Glutamatergic neuron (in vitro differentiated cells): ENCODE measurements at regions not wholly inside any gene's neighbourhood (a gene's known extent, or its start where the extent isn't known, plus 50 kb on each side); places are given as distances from the start of the nearest gene placed in this dataset.
A peak's percentile ranks its signal among the peaks of the same experiment; 100 is the strongest.

Experiments
- DNase-seq: peaks from one replicate; pipeline ENCODE4 v3.0.0; 2022
- H3K27ac Mint-ChIP-seq: one replicate; pipeline ENCODE4 v1.8.0; 2020; ENCODE audit warnings: mild to moderate bottlenecking, mixed read lengths, inconsistent platforms; ENCODE audit not compliant: unreplicated experiment
- H3K27me3 Mint-ChIP-seq: one replicate; pipeline ENCODE4 v1.8.0; 2020; ENCODE audit warnings: mild to moderate bottlenecking, moderate library complexity, mixed read lengths, inconsistent platforms; ENCODE audit not compliant: unreplicated experiment
- H3K36me3 Mint-ChIP-seq: one replicate; pipeline ENCODE4 v1.8.0; 2020; ENCODE audit warnings: mild to moderate bottlenecking, mixed read lengths, inconsistent platforms; ENCODE audit not compliant: unreplicated experiment
- H3K4me1 Mint-ChIP-seq: one replicate; pipeline ENCODE4 v1.8.0; 2020; ENCODE audit warnings: mild to moderate bottlenecking, low read depth, mixed read lengths, inconsistent platforms; ENCODE audit not compliant: unreplicated experiment
- H3K4me3 Mint-ChIP-seq: one replicate; pipeline ENCODE4 v1.8.0; 2020; ENCODE audit warnings: mild to moderate bottlenecking, mixed read lengths, inconsistent platforms; ENCODE audit not compliant: unreplicated experiment
- H3K9me3 Mint-ChIP-seq: one replicate; pipeline ENCODE4 v1.8.0; 2020; ENCODE audit warnings: mild to moderate bottlenecking, moderate library complexity, mixed read lengths, inconsistent platforms; ENCODE audit not compliant: unreplicated experiment
- CTCF ChIP-seq: fragments of 200-600 bp; sonication (generic); IDR thresholded peaks from one replicate; pipeline ENCODE4 v1.5.0; 2021; ENCODE audit not compliant: partially characterized antibody, unreplicated experiment

- Mint-ChIP-seq H3K27me3 (peaks cover 4% of the 10 kb centered on the region), H3K36me3 (no peaks in the 10 kb centered on the region), H3K4me1 (peaks cover 17% of the 10 kb centered on the region), H3K4me3 (no peak overlapping the region), H3K27ac (peak overlapping the region; percentile 1), H3K9me3 (peaks cover 6% of the 10 kb centered on the region)
- no peak for DNase-seq
- no peak for TF ChIP-seq CTCF
These were observed 105.1 kb upstream of the SCOC start for GRCh38 chr4:140268186-140268841.

GRCh38 chr4:140267576-140267975, 105.9 kb upstream of the SCOC start:
- no peak overlapping the region for H3K4me3 Mint-ChIP-seq
- no peak overlapping the region for H3K27ac Mint-ChIP-seq
- TF ChIP-seq CTCF, result no peak
- H3K4me1 Mint-ChIP-seq, result peaks cover 17% of the 10 kb centered on the region
- DNase-seq, result no peak
- H3K27me3 Mint-ChIP-seq, result peaks cover 4% of the 10 kb centered on the region
- H3K36me3 Mint-ChIP-seq, result no peaks in the 10 kb centered on the region
- H3K9me3 Mint-ChIP-seq, result peaks cover 6% of the 10 kb centered on the region

GRCh38 chr4:140266958-140267568, 106.4 kb upstream of the SCOC start:
- Mint-ChIP-seq H3K4me3 (no peak overlapping the region), H3K9me3 (peaks cover 6% of the 10 kb centered on the region), H3K4me1 (peaks cover 17% of the 10 kb centered on the region), H3K27me3 (peaks cover 4% of the 10 kb centered on the region), H3K36me3 (no peaks in the 10 kb centered on the region), H3K27ac (no peak overlapping the region)
- no peak for TF ChIP-seq CTCF
- no peak for DNase-seq

GRCh38 chr4:140260227-140260626, 106.2 kb upstream of the MAML3 start:
- Mint-ChIP-seq H3K27ac (no peak overlapping the region), H3K36me3 (no peaks in the 10 kb centered on the region), H3K9me3 (peaks cover 2% of the 10 kb centered on the region), H3K27me3 (peaks cover 3% of the 10 kb centered on the region), H3K4me1 (no peaks in the 10 kb centered on the region), H3K4me3 (no peak overlapping the region)
- no peak for DNase-seq
- no peak for TF ChIP-seq CTCF

- Mint-ChIP-seq H3K27ac (no peak overlapping the region), H3K36me3 (no peaks in the 10 kb centered on the region), H3K9me3 (peaks cover 4% of the 10 kb centered on the region), H3K4me3 (no peak overlapping the region), H3K4me1 (peaks cover 14% of the 10 kb centered on the region), H3K27me3 (peaks cover 3% of the 10 kb centered on the region)
- no peak for DNase-seq
- TF ChIP-seq CTCF, result no peak
These were observed 104.5 kb upstream of the MAML3 start for GRCh38 chr4:140258476-140258875.
